ENCODE measurements at regions not wholly inside any gene's neighbourhood (a gene's known extent, or its start where the extent isn't known, plus 50 kb on each side); places are given as distances from the start of the nearest gene placed in this dataset.

GRCh38 chr9:86997951-86998350 lies 50.6 kb upstream of the GAS1 start:
- H2BK20ac ChIP-seq (ENCODE audit: low read depth, low read length, poor library complexity, severe bottlenecking): no peak overlapping the region
- no peaks in the 10 kb centered on the region for H3K9me3 ChIP-seq (ENCODE audit: control insufficient read depth, low read depth, low read length)
- H2BK15ac ChIP-seq (ENCODE audit: low read depth, low read length): no peak overlapping the region
- H3K4me1 Mint-ChIP-seq: no peaks in the 10 kb centered on the region
- H3K27me3 Mint-ChIP-seq (ENCODE audit: low read depth): peaks cover 2% of the 10 kb centered on the region; the same call in 1 of the 2 replicates
- H3K79me1 ChIP-seq (ENCODE audit: insufficient read depth, low read depth, low read length, poor library complexity, severe bottlenecking): no peaks in the 10 kb centered on the region
- H3K9ac ChIP-seq (ENCODE audit: extremely low read depth, insufficient read length, low read length): no peak overlapping the region
- no peak overlapping the region for H2BK12ac ChIP-seq (ENCODE audit: insufficient read length, low read depth, low read length)
- H3K27me3 ChIP-seq (ENCODE audit: insufficient read depth, low read length): no peaks in the 10 kb centered on the region
- no peak overlapping the region for H3K27ac Mint-ChIP-seq
- H3K18ac ChIP-seq (ENCODE audit: insufficient read length, low read depth, low read length): no peak overlapping the region
- no CpG with 5 or more reads among the region's 2 CpGs for WGBS (ENCODE audit: extremely low coverage, insufficient read length, low lambda C conversion rate)
- no peak overlapping the region for H3K4me2 ChIP-seq (ENCODE audit: insufficient read depth, insufficient read length, low read length)
- no peaks in the 10 kb centered on the region for H3K9me3 Mint-ChIP-seq
- H2BK5ac ChIP-seq (ENCODE audit: insufficient read length, low read length): no peak overlapping the region
- H3K4ac ChIP-seq (ENCODE audit: low read depth, low read length): no peak overlapping the region
- H3K23me2 ChIP-seq (ENCODE audit: insufficient read length, low read depth, low read length, poor library complexity, severe bottlenecking): no peaks in the 10 kb centered on the region
- no peak overlapping the region for H3K23ac ChIP-seq (ENCODE audit: insufficient read length, low read depth, low read length)
- no peak for DNase-seq
- no peak overlapping the region for H2BK120ac ChIP-seq (ENCODE audit: low read depth, low read length, poor library complexity, severe bottlenecking)
- no peak overlapping the region for H4K5ac ChIP-seq (ENCODE audit: insufficient read length, low read depth, low read length)
- H4K91ac ChIP-seq (ENCODE audit: insufficient read length, low read depth, low read length): no peak overlapping the region
- H2AFZ ChIP-seq (ENCODE audit: low read length): no peak overlapping the region
- H3K4me1 ChIP-seq (ENCODE audit: insufficient read depth, low read length): no peaks in the 10 kb centered on the region
- no peak overlapping the region for H3K27ac ChIP-seq (ENCODE audit: insufficient read length, low read depth, low read length)
- no peak overlapping the region for H3T11ph ChIP-seq (ENCODE audit: low read length)
- no peak overlapping the region for H4K8ac ChIP-seq (replicated peaks; ENCODE audit: insufficient read length, low read depth, low read length)
- H3K79me2 ChIP-seq (ENCODE audit: insufficient read depth, low read length): no peaks in the 10 kb centered on the region
- no peak overlapping the region for H3K4me3 Mint-ChIP-seq
- no peaks in the 10 kb centered on the region for H3K36me3 Mint-ChIP-seq (ENCODE audit: insufficient read depth in 1 of 3, low read depth in 3 of 3)
- TF ChIP-seq, protein P1, sequence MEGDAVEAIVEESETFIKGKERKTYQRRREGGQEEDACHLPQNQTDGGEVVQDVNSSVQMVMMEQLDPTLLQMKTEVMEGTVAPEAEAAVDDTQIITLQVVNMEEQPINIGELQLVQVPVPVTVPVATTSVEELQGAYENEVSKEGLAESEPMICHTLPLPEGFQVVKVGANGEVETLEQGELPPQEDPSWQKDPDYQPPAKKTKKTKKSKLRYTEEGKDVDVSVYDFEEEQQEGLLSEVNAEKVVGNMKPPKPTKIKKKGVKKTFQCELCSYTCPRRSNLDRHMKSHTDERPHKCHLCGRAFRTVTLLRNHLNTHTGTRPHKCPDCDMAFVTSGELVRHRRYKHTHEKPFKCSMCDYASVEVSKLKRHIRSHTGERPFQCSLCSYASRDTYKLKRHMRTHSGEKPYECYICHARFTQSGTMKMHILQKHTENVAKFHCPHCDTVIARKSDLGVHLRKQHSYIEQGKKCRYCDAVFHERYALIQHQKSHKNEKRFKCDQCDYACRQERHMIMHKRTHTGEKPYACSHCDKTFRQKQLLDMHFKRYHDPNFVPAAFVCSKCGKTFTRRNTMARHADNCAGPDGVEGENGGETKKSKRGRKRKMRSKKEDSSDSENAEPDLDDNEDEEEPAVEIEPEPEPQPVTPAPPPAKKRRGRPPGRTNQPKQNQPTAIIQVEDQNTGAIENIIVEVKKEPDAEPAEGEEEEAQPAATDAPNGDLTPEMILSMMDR (conservative IDR thresholded peaks at IDR 0.05): no peak
- no peak overlapping the region for H3K56ac ChIP-seq (ENCODE audit: insufficient read length, low read depth, low read length)
- H3K14ac ChIP-seq (ENCODE audit: insufficient read depth, low read length): no peak overlapping the region
- H2AK5ac ChIP-seq (ENCODE audit: insufficient read length, low read length): no peak overlapping the region
- H4K20me1 ChIP-seq (ENCODE audit: control insufficient read depth, insufficient read depth, insufficient read length): no peaks in the 10 kb centered on the region
